Brain pericyte (primary cell): ENCODE measurements at regions not wholly inside any gene's neighbourhood (a gene's known extent, or its start where the extent isn't known, plus 50 kb on each side); places are given as distances from the start of the nearest gene placed in this dataset.
A peak's percentile ranks its signal among the peaks of the same experiment; 100 is the strongest.

Source experiments
- DNase-seq: peaks from one replicate; pipeline ENCODE4 v3.0.0-alpha.2; 2012; ENCODE audit warnings: low read depth, low spot score

GRCh38 chr6:145370559-145370958 is 364.8 kb downstream of the EPM2A start:
- no peak for DNase-seq

- DNase-seq: peak; percentile 2
These were observed 362.6 kb downstream of the EPM2A start for GRCh38 chr6:145372671-145373151.

GRCh38 chr6:145373826-145374225 is 361.5 kb downstream of the EPM2A start:
- DNase-seq: no peak

GRCh38 chr6:145374570-145374969 is 360.8 kb downstream of the EPM2A start:
- no peak for DNase-seq

- DNase-seq: no peak
These were observed 359.8 kb downstream of the EPM2A start for GRCh38 chr6:145375502-145375901.

GRCh38 chr6:145380186-145380585 is 355.1 kb downstream of the EPM2A start:
- DNase-seq: no peak

GRCh38 chr6:145381941-145382340 is 353.4 kb downstream of the EPM2A start:
- DNase-seq: no peak

- DNase-seq: no peak
These were observed 351.9 kb downstream of the EPM2A start for GRCh38 chr6:145383428-145383827.

- DNase-seq: no peak
These were observed 350.8 kb downstream of the EPM2A start for GRCh38 chr6:145384503-145384902.

- no peak for DNase-seq
These were observed 338.8 kb downstream of the EPM2A start for GRCh38 chr6:145396499-145396898.

- no peak for DNase-seq
These were observed 334.8 kb downstream of the EPM2A start for GRCh38 chr6:145400508-145400907.

- DNase-seq: no peak
These were observed 330.2 kb downstream of the EPM2A start for GRCh38 chr6:145405006-145405551.

GRCh38 chr6:145406783-145407182 is 328.5 kb downstream of the EPM2A start:
- DNase-seq: no peak

GRCh38 chr6:145415616-145416015 is 319.7 kb downstream of the EPM2A start:
- no peak for DNase-seq

GRCh38 chr6:145420599-145420998 is 314.7 kb downstream of the EPM2A start:
- no peak for DNase-seq

- DNase-seq: no peak
These were observed 311.4 kb downstream of the EPM2A start for GRCh38 chr6:145423936-145424335.

- no peak for DNase-seq
These were observed 308.1 kb downstream of the EPM2A start for GRCh38 chr6:145427232-145427631.

- no peak for DNase-seq
These were observed 306.6 kb downstream of the EPM2A start for GRCh38 chr6:145428706-145429105.

- no peak for DNase-seq
These were observed 293.2 kb downstream of the EPM2A start for GRCh38 chr6:145442110-145442509.

- DNase-seq: no peak
These were observed 289.6 kb downstream of the EPM2A start for GRCh38 chr6:145445674-145446073.

GRCh38 chr6:145451029-145451428 is 284.3 kb downstream of the EPM2A start:
- DNase-seq: no peak

GRCh38 chr6:145453376-145453775 is 281.9 kb downstream of the EPM2A start:
- DNase-seq: no peak

GRCh38 chr6:145454006-145454405 is 281.3 kb downstream of the EPM2A start:
- DNase-seq: no peak

GRCh38 chr6:145457556-145457955 is 277.8 kb downstream of the EPM2A start:
- DNase-seq: no peak
